Left renal pelvis (tissue), 4 donors: ENCODE measurements at regions not wholly inside any gene's neighbourhood (a gene's known extent, or its start where the extent isn't known, plus 50 kb on each side); places are given as distances from the start of the nearest gene placed in this dataset.

Experiments
- DNase-seq, 4 donors: peaks; one replicate each; pipeline ENCODE4 v3.0.0-alpha.2; 2013; ENCODE audit warnings: low read depth in 4 of 4, low spot score in 3 of 4

DNA sequence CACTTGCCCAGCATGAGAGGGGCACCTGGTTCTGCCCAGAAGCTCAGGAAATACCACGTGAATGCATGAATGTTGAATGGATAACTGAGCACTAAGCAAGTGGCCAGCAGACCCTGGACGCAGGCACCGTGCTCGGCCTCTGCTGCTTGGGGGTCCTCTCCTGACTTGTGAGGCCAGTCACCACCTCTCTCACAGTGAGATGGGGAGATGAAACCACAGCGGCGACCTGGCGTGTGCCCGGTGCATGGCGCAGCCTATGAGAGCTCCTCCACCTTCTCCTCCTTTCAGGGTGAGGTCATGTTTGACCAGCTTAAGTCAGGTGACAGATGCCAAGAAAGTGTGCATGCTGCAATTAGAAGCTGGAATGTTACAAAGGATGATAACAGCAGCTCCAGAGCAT lies 75.5 kb downstream of the HMX1 start:
- no peak for DNase-seq

DNA sequence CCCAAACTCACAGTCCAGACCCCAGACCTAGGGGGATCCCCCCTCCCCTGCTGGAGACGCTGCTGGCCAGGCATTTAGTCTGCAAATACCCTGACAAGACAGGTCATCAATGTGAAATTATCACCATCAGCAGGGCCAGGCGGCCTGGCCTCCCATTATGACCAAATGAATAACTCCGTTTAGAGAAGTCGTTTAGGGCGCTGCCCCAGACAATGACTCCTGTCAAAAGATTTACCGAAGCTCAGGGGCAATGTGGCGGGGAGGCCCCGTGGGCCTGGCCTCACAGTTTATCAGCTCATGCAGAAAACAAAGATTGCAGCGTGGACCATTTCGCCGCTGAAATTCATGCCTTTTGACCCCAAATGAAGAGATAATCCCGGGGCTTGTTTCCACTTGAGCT lies 76.5 kb downstream of the HMX1 start:
- DNase-seq, result no peak

DNA sequence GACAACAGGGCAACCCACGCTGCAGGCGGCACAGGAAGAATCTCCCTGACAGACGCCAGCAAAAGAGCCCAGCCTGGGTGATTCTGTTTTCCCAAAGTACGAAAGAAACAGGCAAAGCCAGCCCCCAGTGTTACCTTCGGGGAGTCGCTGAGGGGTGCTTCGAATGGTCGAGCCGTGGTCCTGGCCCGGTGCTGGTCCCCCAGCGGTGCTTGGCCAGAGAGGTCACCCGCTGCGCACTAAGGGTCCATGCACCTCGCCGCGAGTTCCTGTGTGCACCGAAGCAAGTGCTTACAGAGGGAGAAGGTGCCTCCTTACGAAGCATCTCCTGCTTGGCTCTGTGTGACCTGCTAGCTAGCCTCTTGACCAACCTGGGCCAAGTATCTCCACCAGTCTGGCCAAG lies 77.1 kb downstream of the HMX1 start:
- DNase-seq, result no peak

DNA sequence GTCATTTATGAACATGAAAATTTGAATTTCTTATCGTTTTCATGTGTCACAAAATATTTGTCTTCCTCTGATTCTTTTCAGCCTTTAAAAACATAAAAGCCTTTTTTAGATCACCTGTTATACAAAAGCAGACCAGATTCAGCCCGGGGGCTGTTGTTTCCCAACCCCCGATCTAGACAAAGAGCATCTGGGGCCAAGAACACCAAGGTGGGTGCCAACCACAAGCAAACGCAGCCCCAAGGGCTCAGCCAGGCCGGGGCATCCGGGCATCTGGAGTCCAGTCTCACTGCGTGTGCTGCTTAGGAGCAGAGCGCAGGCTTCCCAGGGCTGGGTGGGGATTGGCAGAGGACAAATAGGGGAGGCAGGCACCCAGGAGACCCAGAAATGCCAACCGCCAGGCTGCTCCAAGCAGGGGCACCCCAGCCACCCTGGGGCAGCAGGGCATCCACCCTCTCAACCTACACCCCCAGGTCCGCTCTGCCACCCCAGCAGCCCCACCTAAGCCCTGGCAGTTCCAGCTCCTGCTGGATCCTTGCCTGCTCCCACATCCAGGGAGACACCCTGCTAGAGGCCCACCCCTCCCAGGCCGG lies 78.0 kb downstream of the HMX1 start:
- no peak for DNase-seq

DNA sequence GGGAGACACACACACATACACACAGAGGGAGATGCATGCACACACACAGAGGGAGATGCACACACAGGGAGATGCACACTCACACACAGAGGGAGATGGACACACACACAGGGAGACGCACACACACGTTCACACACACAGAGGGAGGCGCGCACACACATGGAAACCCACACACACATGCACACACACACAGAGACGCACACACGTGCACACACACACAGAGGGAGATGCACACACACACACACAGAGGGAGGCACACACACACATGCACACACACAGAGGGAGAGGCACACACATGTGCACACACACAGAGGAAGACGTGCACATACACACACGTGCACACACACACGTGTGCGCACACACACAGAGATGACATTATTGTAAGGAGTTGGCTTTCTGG lies 79.1 kb downstream of the HMX1 start:
- no peak for DNase-seq

DNA sequence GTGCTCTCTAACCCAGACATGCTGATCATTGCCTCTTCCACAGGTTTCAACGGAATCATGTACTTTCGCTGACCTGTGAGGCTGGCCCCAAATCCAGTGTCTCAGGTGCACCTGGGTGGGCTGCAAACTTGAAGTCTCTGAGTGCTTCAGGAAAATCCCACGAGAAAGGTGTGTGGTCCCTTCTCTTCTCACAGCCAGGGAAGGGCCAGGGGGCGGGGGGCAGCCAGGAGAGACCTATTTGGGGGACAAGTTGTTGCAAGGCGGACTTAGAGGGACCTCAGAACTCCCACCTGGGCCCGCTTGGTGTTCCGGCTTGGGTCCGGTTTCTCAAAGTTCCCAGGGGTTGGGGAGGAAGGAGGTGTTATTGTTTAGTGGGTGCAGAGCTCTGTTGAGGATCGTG lies 80.0 kb downstream of the HMX1 start:
- DNase-seq, result no peak

DNA sequence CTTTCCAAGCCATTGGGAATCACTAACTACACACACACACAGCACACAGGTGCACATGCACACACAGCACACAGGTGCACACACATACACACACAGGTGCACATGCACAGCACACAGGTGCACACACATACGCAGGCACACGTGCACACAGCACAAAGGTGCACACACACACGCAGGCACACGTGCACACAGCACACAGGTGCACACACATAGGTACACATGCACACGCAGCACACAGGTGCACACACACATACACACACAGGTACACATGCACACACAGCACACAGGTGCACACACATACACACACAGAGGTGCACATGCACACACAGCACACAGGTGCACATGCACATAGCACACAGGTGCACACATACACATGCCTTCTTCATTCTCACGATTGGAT lies 80.9 kb downstream of the HMX1 start:
- no peak for DNase-seq

DNA sequence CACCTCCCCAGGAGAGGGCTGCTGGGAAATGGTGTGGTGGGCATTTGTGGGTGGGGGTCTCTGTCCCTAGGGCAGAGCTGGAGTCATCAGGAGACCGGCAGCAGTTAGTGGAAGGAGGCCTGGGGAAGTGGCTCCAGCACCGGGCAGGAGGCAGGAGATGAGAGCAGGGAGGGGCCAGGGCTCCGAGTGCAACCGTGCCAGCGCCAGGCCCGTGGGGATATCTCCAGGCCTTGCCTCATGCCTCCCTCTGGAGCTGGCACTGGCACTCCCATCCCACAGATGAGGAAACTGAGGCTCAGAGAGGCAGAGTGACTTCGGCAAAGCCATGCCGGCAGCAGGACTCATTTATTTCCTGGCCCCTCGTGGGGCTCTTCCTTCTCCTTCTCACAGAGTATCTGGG lies 83.5 kb downstream of the HMX1 start:
- DNase-seq, result no peak

DNA sequence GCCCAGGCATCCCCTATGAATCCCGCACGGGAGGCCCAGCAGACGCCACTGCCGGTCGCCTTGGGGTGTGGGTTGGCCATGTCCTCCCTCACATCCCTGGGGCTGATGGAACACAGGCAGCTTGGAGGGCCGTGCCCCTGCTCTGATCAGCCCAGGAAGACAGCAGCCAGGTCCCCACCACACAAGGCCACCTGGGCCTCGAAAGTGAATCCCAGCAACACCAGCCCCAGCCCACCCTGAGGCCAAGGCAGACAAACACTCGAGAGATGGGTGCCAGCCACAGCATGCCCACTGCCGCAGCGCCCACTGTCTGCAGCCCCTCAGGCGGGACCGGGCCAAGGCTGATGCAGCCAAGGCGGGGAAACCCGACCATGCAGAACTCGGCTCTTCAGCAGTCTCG lies 85.5 kb downstream of the HMX1 start:
- no peak for DNase-seq

DNA sequence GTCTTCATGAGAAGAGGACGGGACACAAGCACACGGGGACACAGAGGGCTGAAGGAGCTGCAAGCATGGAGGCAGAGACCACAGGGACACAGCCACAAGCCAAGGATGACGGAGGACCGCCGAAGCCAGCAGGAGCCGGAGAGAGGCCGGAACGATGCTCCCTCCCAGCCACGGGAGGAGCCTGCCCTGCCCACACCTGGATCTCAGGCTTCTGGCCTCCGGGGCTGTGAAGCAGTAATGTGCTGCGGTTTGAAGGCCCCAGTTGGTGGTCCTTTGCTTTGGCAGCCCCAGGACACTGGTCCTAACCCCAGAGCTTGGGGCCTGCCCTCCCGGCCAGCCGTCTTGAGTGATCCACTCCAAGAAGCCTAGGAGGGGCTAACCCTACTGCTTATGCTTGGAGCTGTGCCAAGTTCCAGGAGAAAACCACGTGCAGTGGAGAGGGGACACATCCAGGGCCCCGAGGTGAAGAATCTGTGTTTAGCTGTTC lies 85.9 kb downstream of the HMX1 start:
- no peak for DNase-seq

DNA sequence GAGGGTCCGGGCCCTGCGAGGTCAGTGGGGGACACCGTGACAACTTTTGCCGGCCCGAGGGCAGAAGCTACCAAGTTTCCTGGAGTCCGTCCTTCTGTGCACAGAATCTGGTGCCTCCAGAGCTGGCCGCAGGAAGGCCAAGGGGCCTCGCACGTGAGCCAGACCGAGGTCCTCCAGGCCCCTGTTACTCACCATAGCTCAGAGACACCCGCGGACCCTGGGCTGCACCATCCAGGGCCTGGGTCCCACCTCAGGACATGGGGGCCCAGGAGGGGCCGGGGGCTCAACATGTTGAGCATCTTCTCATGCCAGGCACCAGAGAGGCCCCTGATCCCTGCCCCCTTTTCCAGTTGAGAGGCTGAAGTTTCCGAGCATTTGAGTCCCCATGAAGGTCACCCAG lies 87.9 kb downstream of the HMX1 start:
- no peak for DNase-seq

DNA sequence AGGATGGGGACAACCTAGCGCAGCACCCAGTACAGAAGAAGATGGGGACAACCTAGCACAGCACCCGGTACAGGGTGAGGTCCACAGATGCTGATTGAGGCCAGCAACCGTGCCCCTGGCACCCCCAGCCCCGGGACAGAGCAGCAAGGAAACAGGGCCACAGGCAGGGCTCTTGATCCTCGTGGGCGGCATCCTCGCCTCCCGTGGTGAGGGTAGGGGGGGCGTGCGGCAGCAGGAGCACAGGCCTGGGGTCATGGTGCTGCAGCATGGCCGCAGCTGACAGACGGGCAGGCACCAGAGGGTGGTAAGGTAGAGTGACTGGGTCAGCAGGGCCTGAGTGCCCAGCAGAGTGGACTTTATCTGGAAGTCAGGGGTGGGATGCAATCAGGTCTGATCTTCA lies 89.5 kb downstream of the HMX1 start:
- no peak for DNase-seq

DNA sequence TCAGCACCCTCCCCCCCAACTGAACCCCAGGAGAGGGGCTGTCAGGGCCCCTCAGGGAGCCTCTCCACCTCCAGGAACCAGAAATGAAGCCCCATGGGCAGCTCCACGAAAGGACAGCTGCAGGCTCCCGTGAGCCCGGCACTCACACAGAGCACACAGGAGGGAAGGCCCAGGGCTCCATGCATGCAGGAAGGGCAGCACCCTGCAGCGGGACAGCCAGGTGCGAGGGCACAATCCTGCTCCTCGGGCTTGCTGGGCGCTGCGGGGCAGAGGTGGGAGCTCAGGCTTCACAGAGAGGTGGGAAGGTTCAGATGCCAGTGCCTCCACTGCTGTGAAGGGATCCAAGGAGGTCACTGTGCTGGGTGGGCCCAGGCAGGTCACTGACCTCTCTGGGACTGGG lies 90.0 kb downstream of the HMX1 start:
- no peak for DNase-seq

DNA sequence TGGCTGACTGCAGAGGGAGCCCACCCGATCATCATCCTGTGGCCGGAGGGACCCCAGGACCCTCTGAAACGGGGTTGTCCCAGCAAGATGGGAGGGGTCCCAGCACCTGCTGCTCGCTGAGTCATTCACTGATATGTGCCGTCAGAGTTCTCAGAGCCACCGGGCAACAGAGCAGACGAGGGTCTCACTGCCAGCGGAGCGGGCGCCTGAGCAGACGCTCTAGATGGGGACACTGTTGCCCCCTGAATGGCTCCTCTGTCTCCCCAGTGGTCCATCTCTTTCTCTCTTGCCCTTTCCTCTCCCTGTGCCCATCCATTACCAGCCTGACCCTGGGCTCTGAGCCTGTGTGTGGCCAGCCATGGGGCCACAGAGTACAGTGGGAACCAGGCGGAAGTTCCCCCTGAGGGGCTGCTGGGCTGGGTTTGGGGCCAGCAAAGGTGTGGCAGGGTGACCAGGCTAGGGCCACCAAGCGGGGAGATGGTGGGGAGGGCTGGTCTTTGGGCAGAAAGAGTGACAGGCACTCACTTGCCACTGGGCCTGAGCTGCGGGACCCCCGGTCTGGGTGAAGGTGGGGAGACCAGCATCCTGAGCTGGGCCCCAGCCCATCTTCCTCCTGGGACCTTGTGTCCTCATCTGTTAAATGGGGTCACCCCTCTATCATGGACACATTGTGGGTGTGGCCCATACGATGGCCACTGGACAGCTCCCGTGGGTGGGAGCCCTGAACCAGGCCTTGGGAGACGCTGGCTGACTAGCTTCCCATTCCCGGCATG lies 90.9 kb downstream of the HMX1 start:
- DNase-seq, result no peak

DNA sequence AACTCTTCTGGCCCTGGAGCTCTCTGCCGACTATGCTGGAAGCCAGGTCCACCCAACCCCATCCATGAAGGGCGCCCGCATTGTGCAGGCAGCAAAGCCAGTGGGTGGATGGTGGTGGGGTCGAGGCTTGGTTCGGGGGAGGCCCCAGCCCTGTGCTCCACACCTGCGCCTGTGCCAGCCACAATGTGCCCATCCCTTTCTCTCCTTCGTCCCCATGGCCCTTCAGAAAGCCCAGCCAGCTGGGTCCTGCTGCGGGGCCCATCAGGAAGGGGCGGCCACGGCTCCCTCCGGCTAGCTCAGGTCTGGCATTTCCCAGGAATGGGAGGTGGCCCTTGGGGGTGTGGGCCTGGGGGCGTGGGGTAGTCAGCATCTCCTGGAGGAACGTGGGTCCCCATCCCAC lies 91.6 kb downstream of the HMX1 start:
- no peak for DNase-seq

DNA sequence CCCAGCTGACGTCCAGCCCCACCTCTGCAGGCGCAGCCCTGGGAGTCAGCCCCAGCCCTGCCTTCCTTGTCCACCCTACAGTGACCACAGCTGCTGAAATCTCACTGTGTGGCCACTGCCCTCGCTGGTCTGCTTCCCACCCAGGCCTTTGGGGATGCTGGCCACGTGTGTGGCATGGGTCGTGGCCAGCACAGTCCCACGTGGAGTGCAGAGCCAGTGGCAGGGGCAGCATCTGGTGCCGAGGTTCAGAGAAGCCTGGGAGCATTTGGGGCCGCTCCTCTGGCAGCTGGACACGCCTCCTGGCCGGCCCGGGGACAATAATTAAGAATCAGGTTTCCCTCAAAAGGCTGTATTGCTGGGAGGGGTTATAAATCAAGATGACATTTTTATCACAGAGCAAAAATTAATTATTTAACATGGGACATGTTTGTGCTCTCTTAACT lies 92.1 kb downstream of the HMX1 start:
- DNase-seq, result peak; percentile 20 to 44 (median 26)

DNA sequence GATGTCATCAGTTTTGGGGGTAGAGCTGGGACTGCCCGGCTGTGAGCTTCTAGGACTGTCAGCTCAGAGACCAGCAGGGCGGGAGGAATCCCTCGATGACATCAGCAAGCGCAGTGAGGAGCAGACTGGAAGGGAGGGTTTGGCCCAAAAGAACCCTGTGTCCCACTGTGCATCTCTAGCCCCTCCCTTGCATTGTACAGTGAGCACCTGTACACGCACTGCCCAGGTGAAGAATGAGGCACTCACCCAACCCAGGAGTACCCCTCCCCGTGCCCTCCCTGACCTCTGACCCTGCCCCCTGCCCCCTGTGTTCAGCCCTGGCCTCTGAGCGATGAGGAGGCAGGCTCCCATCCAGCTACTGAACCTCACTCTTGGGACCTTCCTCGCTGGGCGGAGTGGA lies 92.9 kb downstream of the HMX1 start:
- DNase-seq, result no peak

DNA sequence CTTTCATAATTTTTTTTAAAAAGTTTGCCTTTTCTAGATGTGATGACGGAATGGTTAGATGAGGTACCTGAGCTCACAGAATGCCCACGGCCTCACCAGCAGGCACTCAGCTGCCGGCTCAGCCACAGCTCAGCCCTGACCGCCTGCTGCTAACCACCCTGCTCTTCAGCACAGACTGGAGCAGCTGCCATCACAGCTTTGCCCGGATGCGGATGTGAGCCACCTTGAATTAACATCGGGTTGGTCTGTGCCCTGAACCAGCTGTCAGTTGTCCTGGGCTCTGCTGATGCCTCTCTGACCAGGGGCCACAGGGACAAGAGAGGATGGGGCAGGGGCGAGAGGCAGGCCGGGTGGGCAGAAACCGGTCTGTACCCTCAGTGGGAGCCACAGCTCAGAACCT lies 93.3 kb downstream of the HMX1 start:
- DNase-seq, result no peak

DNA sequence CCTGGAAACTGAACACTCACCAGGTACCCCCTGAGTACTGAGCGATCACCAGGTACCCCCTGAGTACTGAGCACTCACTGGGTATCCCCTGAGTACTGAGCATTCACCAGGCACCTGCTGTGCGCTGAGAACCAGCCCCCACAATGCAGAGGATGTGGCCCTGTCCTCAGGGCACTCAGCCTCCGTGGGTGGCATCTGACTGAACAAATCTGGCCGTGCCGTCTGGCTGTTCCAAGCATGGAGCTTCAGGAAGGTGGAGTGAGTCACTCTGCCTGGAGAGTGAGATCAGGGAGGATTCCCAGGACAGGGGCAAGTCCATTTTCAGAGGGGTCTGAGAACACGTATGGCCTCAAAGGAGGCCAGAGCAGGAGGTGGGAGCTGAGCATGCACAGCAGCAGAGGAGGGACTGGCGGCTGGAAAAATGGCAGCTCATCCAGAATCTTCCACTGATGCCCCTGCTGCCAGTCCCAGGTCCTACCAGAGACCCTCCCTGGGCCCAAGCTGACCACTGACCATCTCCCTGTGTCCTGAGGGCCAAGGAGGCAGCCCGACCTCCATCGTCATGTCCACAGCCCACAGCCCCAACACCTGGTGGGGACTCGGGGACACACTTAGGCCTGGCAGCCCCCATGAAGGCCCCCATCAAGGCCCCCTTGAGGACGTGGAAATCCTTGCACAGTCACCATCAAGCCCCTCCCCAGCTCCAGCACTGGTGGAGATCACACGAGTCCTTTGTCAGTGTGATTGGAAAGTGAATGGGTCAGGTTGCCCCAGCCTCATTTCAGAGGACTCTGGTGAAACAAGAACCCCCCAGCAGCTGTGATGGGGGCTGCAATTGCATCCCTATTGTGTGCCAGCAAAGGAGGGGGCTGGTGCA lies 94.1 kb downstream of the HMX1 start:
- no peak for DNase-seq

DNA sequence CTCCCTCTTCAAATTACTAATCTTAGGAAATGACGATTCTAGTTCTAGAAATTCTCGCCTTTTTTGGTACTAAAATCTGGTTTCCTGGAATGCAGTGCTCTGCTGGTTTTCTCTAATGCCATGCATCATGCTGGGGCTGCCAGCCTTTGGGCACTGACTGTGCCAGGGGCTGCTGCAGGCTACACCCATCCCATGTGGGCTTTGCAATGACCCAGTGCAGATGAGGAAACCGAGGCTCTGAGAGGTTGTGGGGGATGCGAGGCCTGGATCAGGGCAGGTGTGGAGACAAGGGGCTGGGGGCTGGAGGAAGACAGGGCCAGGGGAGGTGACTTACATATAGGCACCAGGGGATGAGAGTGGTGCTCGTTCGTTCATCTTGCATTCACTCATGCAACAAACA lies 95.3 kb downstream of the HMX1 start:
- DNase-seq, result no peak

DNA sequence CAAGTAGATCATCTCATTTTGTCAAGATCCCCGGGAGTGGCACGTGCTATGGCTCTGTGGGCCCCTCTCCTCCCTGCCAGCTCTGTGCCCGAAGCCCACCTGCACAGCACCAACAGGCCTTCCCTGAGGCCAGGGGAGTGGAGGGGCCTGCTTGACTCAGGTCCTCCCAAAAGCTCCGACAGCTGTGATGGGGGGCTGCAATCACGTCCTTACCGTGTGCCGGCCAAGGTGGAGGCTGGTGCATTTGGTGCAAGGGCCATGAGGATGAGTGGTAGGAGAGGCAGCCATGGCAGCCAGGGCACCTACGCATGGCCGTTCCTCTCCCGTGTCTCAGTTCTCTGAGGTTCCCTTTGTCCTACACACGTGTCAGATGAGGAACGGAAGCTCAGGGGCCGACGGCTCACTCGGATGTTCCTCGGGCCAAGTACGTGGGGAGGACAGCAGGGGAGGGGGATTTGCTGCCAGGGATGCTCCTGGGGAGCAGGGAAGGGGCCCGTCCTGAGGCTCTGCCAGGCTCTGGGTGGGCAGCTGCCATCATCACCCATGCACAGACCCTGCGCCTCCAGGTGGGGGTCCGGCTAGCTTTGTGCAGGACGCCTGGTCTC lies 95.8 kb downstream of the HMX1 start:
- no peak for DNase-seq
